BLaER1 treated with 17β-estradiol and CSF1 and Interleukin-3, amounts not matched to agents 10 nM and 100 nM (cell line): ENCODE measurements at regions not wholly inside any gene's neighbourhood (a gene's known extent, or its start where the extent isn't known, plus 50 kb on each side); places are given as distances from the start of the nearest gene placed in this dataset.

Experiments
- H3K27ac ChIP-seq, 11 experiments: shearing (Covaris generic); formaldehyde crosslinking; 2 replicates each; pipeline ENCODE4 v1.8.1; 2022
- H3K27me3 ChIP-seq, 11 experiments: shearing (Covaris generic); formaldehyde crosslinking; 2 replicates each; pipeline ENCODE4 v1.8.1; 2022
- H3K36me3 ChIP-seq, 11 experiments: shearing (Covaris generic); formaldehyde crosslinking; 2 replicates each; pipeline ENCODE4 v1.8.1; 2022
- H3K4me1 ChIP-seq, 10 experiments: shearing (Covaris generic); formaldehyde crosslinking; 2 replicates each; pipeline ENCODE4 v1.8.1; 2022
- H3K4me2 ChIP-seq, 11 experiments: shearing (Covaris generic); formaldehyde crosslinking; 2 replicates each; pipeline ENCODE4 v1.8.1; 2022
- H3K4me3 ChIP-seq, 10 experiments: shearing (Covaris generic); formaldehyde crosslinking; 2 replicates each; pipeline ENCODE4 v1.8.1; 2022
- H3K9ac ChIP-seq, 11 experiments: shearing (Covaris generic); formaldehyde crosslinking; 2 replicates each; pipeline ENCODE4 v1.8.1; 2022
- H3K9me3 ChIP-seq, 11 experiments: shearing (Covaris generic); formaldehyde crosslinking; replicated peaks in 1 of 11; 2 replicates each; pipeline ENCODE4 v1.8.1; 2022
- H4K20me1 ChIP-seq, 11 experiments: shearing (Covaris generic); formaldehyde crosslinking; 2 replicates each; pipeline ENCODE4 v1.8.1; 2022
- Cebpa-rat ChIP-seq, 11 experiments: shearing (Covaris generic); IDR thresholded peaks; 2 replicates each; pipeline ENCODE4 v1.8.1; 2022

- no peak overlapping the region for H3K27ac ChIP-seq
- no peak overlapping the region for H3K4me3 ChIP-seq
- TF ChIP-seq Cebpa-rat (IDR thresholded peaks at IDR 0.05) = no peak
- peaks cover 0 to 38% (median 29%) of the 10 kb centered on the region in 10 experiments; a peak in 16 of 20 replicates for H3K4me1 ChIP-seq
- H3K27me3 ChIP-seq = peaks cover 0 to 8% (median 0%) of the 10 kb centered on the region in 11 experiments; a peak in 1 of 22 replicates
- H3K36me3 ChIP-seq = no peaks in the 10 kb centered on the region
- no peak overlapping the region for H3K4me2 ChIP-seq
- H3K9ac ChIP-seq = no peak overlapping the region
- H3K9me3 ChIP-seq = no peaks in the 10 kb centered on the region
- no peaks in the 10 kb centered on the region for H4K20me1 ChIP-seq
Measured at GRCh38 chr3:13207578-13207922, 134.3 kb upstream of the IQSEC1 start.

GRCh38 chr3:13206799-13207577, 133.8 kb upstream of the IQSEC1 start:
- Histone ChIP-seq H3K4me2 (no peak overlapping the region), H3K4me1 (peaks cover 0 to 44% (median 35%) of the 10 kb centered on the region in 10 experiments; a peak in 16 of 20 replicates), H3K36me3 (no peaks in the 10 kb centered on the region), H3K27ac (no peak overlapping the region), H3K27me3 (peaks cover 0 to 8% (median 0%) of the 10 kb centered on the region in 11 experiments; a peak in 1 of 22 replicates), H3K9ac (no peak overlapping the region), H3K4me3 (no peak overlapping the region), H3K9me3 (no peaks in the 10 kb centered on the region), H4K20me1 (no peaks in the 10 kb centered on the region)
- no peak for TF ChIP-seq Cebpa-rat (IDR thresholded peaks at IDR 0.05)

GRCh38 chr3:13205567-13206143, 132.4 kb upstream of the IQSEC1 start:
- H3K4me1 ChIP-seq = peaks cover 0 to 54% (median 45%) of the 10 kb centered on the region in 10 experiments; a peak in 17 of 20 replicates
- peaks cover 0 to 8% (median 0%) of the 10 kb centered on the region in 11 experiments; a peak in 1 of 22 replicates for H3K27me3 ChIP-seq
- H3K27ac ChIP-seq = no peak overlapping the region
- H3K36me3 ChIP-seq = no peaks in the 10 kb centered on the region
- no peak for TF ChIP-seq Cebpa-rat (IDR thresholded peaks at IDR 0.05)
- H3K4me2 ChIP-seq = no peak overlapping the region
- no peak overlapping the region for H3K9ac ChIP-seq
- H3K9me3 ChIP-seq = no peaks in the 10 kb centered on the region
- no peak overlapping the region for H3K4me3 ChIP-seq
- no peaks in the 10 kb centered on the region for H4K20me1 ChIP-seq

GRCh38 chr3:13204177-13204581, 130.9 kb upstream of the IQSEC1 start:
- peaks cover 0 to 54% (median 45%) of the 10 kb centered on the region in 10 experiments; a peak in 17 of 20 replicates for H3K4me1 ChIP-seq
- no peaks in the 10 kb centered on the region for H3K27me3 ChIP-seq
- no peaks in the 10 kb centered on the region for H3K36me3 ChIP-seq
- no peak for TF ChIP-seq Cebpa-rat (IDR thresholded peaks at IDR 0.05)
- no peak overlapping the region for H3K4me2 ChIP-seq
- no peaks in the 10 kb centered on the region for H4K20me1 ChIP-seq
- H3K27ac ChIP-seq = no peak overlapping the region
- no peak overlapping the region for H3K4me3 ChIP-seq
- no peak overlapping the region for H3K9ac ChIP-seq
- no peaks in the 10 kb centered on the region for H3K9me3 ChIP-seq

- Histone ChIP-seq H3K4me1 (peaks cover 0 to 59% (median 50%) of the 10 kb centered on the region in 10 experiments; a peak in 17 of 20 replicates), H3K4me3 (no peak overlapping the region), H3K27ac (no peak overlapping the region), H3K9ac (no peak overlapping the region), H3K27me3 (no peaks in the 10 kb centered on the region), H4K20me1 (no peaks in the 10 kb centered on the region), H3K9me3 (no peaks in the 10 kb centered on the region), H3K36me3 (no peaks in the 10 kb centered on the region), H3K4me2 (peak overlapping the region in 6 of 11 experiments; percentile 86 to 97 (median 94); a peak in 6 of 22 replicates)
- no peak for TF ChIP-seq Cebpa-rat (IDR thresholded peaks at IDR 0.05)
Measured at GRCh38 chr3:13203398-13204176, 130.4 kb upstream of the IQSEC1 start.

- H3K36me3 ChIP-seq = no peaks in the 10 kb centered on the region
- no peaks in the 10 kb centered on the region for H3K27me3 ChIP-seq
- H3K4me2 ChIP-seq = peak overlapping the region in 7 of 11 experiments; percentile 62 to 97 (median 92); a peak in 11 of 22 replicates
- H4K20me1 ChIP-seq = no peaks in the 10 kb centered on the region
- peaks cover 0 to 66% (median 56%) of the 10 kb centered on the region in 10 experiments; a peak in 18 of 20 replicates for H3K4me1 ChIP-seq
- H3K4me3 ChIP-seq = no peak overlapping the region
- H3K27ac ChIP-seq = no peak overlapping the region
- no peaks in the 10 kb centered on the region for H3K9me3 ChIP-seq
- H3K9ac ChIP-seq = no peak overlapping the region
- TF ChIP-seq Cebpa-rat (IDR thresholded peaks at IDR 0.05) = no peak
Measured at GRCh38 chr3:13202744-13203397, 129.6 kb upstream of the IQSEC1 start.

GRCh38 chr3:13201851-13202250, 128.6 kb upstream of the IQSEC1 start:
- Histone ChIP-seq H3K4me1 (peaks cover 5 to 76% (median 66%) of the 10 kb centered on the region in 10 experiments), H3K4me3 (no peak overlapping the region), H3K36me3 (no peaks in the 10 kb centered on the region), H3K27me3 (peaks cover 0 to 7% (median 0%) of the 10 kb centered on the region in 11 experiments; a peak in 1 of 22 replicates), H3K9ac (no peak overlapping the region), H3K9me3 (no peaks in the 10 kb centered on the region), H3K27ac (no peak overlapping the region; a peak in 1 of 22 replicates), H3K4me2 (peak overlapping the region in 9 of 11 experiments; percentile 30 to 97 (median 92); a peak in 17 of 22 replicates), H4K20me1 (no peaks in the 10 kb centered on the region)
- TF ChIP-seq Cebpa-rat (IDR thresholded peaks at IDR 0.05) = no peak

GRCh38 chr3:13200946-13201345, 127.7 kb upstream of the IQSEC1 start:
- Histone ChIP-seq H3K27me3 (peaks cover 0 to 12% (median 0%) of the 10 kb centered on the region in 11 experiments; a peak in 1 of 22 replicates), H3K9ac (0 out of 22 replicates have a peak overlapping the region, but pooled peaks of 1 of the 11 experiments have one; percentile 12), H3K4me1 (peaks cover 14 to 85% (median 76%) of the 10 kb centered on the region in 10 experiments), H3K4me3 (no peak overlapping the region), H3K27ac (peak overlapping the region in 1 of 11 experiments; percentile 23; a peak in 3 of 22 replicates), H3K4me2 (peak overlapping the region in 9 of 11 experiments; percentile 30 to 97 (median 92); a peak in 18 of 22 replicates), H3K36me3 (no peaks in the 10 kb centered on the region), H4K20me1 (no peaks in the 10 kb centered on the region), H3K9me3 (no peaks in the 10 kb centered on the region)
- TF ChIP-seq Cebpa-rat (IDR thresholded peaks at IDR 0.05) = no peak
